GM12892 (cell line): ENCODE measurements at regions not wholly inside any gene's neighbourhood (a gene's known extent, or its start where the extent isn't known, plus 50 kb on each side); places are given as distances from the start of the nearest gene placed in this dataset.

Experiments
- POLR2A ChIP-seq: IDR thresholded peaks from 2 replicates; pipeline ENCODE4 v1.6.1; 2011; ENCODE audit warnings: low read depth, low read length, control low read depth
- POLR2AphosphoS5 ChIP-seq: IDR thresholded peaks from 2 replicates; pipeline ENCODE4 v1.6.1; 2011; ENCODE audit warnings: low read depth, low read length, control low read depth

- TF ChIP-seq POLR2AphosphoS5 (no peak), POLR2A (no peak)
Observed at GRCh38 chr13:50709058-50709457, 134.4 kb downstream of the DLEU7 start.
